NCI-H2227 treated with DMSO at 0.1 percent for 48 hours (cell line): ENCODE measurements at regions not wholly inside any gene's neighbourhood (a gene's known extent, or its start where the extent isn't known, plus 50 kb on each side); places are given as distances from the start of the nearest gene placed in this dataset.
"Not testable (repeated sequence)": the region's sequence is repeated elsewhere in the genome, so short reads cannot be mapped to it uniquely, and the experiment has no call there.

Source experiments
- DNase-seq: peaks from one replicate; lab custom pipeline; 2025; lab: John Stamatoyannopoulos, UW

GRCh38 chr5:105917189-105917588, 1753.5 kb downstream of the EFNA5 start:
- DNase-seq, result no peak

GRCh38 chr5:105907016-105907415, 1763.7 kb downstream of the EFNA5 start:
- DNase-seq, result no peak

DNA sequence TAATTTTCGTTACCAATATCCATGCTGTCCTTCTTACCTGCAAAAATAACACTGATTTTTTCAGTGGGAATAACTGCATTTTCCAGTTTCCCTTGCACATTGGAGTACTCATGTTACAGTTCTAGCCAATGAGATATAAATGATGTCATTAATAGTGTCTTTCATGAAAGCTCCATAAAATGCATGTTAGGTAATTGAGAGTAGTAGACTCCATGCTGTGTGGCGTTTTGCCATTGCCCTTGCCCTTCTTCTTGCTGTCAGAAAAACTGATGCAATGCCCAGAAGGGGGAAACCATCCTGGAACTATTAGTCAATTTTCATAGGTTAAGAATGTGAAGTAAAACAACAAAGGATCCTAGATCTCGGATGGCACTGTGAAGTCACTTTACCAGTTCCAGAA, 1765.3 kb downstream of the EFNA5 start:
- DNase-seq, result no peak

GRCh38 chr5:105903069-105903468, 1767.7 kb downstream of the EFNA5 start:
- DNase-seq, result no peak

DNA sequence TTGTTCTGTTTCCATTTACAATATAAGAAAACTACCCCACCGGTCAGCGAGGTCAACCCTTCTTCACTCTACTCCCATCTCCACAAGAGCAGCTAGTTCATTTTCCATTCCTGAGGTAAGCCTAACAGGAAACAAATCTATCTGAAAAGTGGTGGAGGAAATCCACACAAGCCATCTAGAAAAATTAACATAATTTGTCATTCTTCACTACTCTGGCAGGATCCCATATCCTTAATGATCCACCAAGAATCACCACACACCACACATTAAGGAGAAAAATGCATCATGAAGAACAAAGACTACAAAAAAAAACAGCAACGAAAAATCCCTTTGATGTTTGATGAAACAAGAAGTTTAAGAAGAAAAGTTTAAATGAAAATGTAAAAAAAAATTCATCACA, 1771.0 kb downstream of the EFNA5 start:
- DNase-seq, result no peak

- no peak for DNase-seq
Observed at GRCh38 chr5:105898183-105898582, 1772.6 kb downstream of the EFNA5 start.

DNA sequence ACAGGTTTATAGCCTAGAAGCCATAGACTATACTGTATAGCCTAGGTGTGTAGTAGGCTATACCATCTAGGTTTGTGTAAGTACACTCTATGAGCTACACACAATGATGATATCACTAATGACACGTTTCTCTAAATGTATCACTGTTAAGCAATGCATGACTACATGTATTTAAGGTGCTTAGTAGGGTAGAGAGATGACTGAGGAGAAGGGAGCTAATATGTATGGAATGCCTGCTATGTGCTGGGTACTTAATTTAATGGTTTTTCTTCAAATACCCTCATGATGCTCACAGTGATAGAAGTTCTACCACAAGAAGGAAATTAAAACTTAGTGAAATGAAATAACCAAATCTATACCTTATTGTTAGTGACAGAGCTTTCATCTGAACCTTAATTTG, 1785.5 kb downstream of the EFNA5 start:
- DNase-seq, result no peak

- no peak for DNase-seq
Observed at GRCh38 chr5:105882956-105883481, 1787.7 kb downstream of the EFNA5 start.

DNA sequence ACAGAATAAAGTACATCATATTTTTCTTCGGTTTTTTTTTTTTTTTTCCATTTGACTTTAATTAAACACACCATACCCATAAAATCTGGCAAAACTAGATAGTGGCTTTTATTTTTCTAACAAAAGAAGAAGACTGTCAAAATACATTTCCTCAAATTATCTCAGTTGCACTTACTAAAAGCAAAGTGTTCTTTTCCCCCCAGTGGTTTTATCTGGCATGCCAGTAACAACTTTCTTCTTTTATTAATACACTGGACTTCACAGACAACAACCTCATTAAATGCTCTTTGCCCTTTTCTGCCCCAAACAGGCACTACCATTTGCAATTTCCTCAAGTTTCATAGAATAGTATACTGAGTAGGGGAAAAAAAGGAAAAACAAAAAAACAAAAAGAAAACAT, 1792.3 kb downstream of the EFNA5 start:
- no peak for DNase-seq

DNA sequence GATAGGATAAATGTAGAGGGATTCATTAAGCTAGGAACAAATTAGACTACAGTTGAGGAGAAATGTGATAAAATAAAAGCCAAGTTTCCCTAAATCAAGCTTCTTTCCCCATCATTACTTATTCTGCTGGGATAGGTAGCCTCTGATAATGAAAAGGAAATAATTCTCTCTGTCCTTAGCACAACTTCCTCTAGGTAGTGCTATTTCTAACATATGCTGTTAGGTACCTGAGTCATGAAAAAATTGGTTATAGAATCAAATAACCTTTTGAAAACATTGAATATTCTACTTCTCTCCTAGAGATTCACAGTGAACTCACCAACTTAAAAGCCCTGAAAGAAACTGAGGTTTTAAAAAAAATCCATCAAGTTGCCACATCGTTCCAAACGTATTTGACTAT, 1793.1 kb downstream of the EFNA5 start:
- DNase-seq, result no peak

GRCh38 chr5:105874316-105874715, 1796.4 kb downstream of the EFNA5 start:
- DNase-seq, result no peak

DNA sequence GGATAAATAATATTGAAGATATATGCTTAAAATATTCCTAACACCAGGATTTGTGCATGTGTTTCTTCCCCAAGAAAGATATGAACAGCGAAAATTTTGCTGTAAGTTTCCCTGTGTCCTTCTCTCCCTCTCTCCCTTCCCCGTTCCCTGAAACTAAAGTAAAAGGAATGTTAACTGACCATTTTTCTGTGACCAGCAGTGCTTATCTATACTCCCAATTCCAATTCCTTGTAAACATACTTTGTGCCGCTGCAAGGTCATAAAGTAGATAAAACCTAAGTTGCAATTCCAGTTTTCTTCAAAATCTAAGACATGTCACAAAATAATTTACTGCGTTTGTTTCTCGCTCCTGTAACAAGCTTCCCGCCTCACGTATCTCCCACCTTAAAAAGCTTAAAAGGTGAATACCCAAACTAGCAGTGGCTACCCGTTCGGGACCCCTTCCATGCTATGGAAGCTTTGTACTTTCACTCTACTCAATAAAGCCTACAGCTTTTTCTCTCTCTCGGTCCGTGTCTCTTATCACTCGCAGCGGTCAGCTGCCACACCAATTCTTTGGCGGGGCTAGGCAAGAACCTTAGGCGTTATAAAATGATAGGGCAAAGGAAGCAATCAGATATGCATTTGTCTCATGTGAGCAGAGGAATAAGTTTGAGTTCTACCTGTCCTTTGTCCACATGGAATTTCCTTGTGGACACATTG, 1798.0 kb downstream of the EFNA5 start:
- no peak for DNase-seq

DNA sequence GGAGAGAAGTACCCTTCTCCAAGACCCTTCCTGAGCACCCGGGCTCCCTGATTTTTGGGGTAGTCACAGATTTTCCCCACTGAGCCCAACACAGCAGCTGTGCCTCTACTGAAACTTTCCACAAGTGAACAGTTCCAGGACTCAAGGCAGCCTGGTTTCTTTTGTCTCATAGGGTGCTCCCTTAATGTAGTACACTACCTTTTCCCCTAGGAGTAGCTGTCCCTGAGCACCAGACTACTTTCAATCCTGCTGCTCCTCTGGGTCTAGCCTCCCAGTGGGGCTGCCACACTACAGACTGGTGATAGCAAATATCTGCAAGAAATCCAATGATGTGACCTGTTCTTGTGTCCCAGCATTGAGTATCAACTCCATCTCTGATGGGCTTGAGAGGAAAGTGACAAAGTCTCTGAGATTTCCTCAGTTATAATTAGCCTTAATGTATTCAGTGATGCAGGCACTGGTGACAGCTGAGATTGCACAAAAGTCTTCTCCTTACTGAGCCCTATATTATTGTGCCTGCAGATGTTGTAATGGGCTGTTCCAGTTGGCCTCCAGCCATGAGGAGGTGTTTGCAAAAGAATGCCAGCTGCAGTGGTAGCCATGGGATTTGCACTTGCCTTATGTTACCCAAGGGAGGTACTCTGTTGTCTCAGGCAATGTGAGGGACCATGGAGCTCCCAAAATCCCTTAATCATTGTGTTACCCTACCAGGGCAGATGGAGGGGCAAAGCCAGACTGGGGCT, 1802.5 kb downstream of the EFNA5 start:
- no peak for DNase-seq

DNA sequence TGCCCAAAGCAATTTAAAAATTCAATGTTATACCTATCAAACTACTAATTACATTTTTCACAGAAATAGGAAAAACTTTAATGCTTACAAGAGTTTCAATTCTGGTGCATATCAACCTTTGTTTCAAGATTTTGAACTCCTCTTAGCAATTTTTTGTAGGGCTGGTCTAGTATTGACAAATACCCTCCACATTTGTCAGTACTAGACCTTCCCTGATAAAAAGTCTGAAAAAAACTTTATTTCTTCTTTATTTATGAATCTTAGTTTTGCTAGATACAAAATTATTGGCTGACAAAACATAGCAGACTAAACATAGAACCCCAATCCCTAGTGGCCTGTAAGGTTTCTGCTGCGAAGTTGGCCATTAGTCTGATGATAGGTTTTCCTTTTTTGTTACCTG, 1804.9 kb downstream of the EFNA5 start:
- no peak for DNase-seq

GRCh38 chr5:105859350-105859749, 1811.4 kb downstream of the EFNA5 start:
- not testable (repeated sequence) for DNase-seq

GRCh38 chr5:105849701-105850100, 1821.0 kb downstream of the EFNA5 start:
- DNase-seq, result no peak

GRCh38 chr5:105840800-105841199, 1829.9 kb downstream of the EFNA5 start:
- no peak for DNase-seq

GRCh38 chr5:105836887-105837286, 1833.8 kb downstream of the EFNA5 start:
- no peak for DNase-seq

DNA sequence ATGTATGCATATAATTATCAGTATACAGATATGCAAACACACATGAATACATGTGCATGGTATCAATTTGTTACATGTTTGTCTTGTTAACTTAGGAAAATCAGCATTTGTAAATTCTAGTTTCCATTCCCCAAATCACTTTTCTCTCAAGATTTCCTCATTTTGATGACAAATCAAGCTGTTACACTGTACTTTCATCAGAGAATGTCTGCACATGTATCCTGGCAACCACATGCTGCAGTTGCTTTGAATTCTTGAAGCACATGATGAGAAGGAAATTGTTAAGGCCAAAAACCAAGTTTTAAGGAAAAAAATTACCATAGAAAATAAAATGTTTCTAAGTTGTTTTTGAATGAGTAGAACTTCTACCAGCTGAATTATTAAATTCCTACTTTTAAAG, 1834.5 kb downstream of the EFNA5 start:
- no peak for DNase-seq

- no peak for DNase-seq
Observed at GRCh38 chr5:105828821-105829220, 1841.9 kb downstream of the EFNA5 start.

GRCh38 chr5:105821800-105822199, 1848.9 kb downstream of the EFNA5 start:
- no peak for DNase-seq

- no peak for DNase-seq
Observed at GRCh38 chr5:105817914-105818313, 1852.8 kb downstream of the EFNA5 start.

- no peak for DNase-seq
Observed at GRCh38 chr5:105817416-105817815, 1853.3 kb downstream of the EFNA5 start.

GRCh38 chr5:105816961-105817360, 1853.8 kb downstream of the EFNA5 start:
- DNase-seq, result no peak
